Omental fat pad (tissue), 1 donor: ENCODE measurements at regions not wholly inside any gene's neighbourhood (a gene's known extent, or its start where the extent isn't known, plus 50 kb on each side); places are given as distances from the start of the nearest gene placed in this dataset. TPM values are rescaled to one million over a fixed set of nuclear protein-coding genes. Genes with fewer than 3 reads are reported as not detected.

Experiments used
- small RNA-seq: library from RNA; depleted of rRNA; stranded (forward); fragments of <200 nt; gene quantifications from one replicate; pipeline ENCODE3, GENCODE V24; 2016

Small RNA genes lying in the stretch of these regions (small RNA-seq; reads per million reads assigned to genes)
- gene AL162376.1 = not detected
- gene RNU4-10P = not detected
- not detected for gene RNY1P8
